GM06990 (cell line): ENCODE measurements at regions not wholly inside any gene's neighbourhood (a gene's known extent, or its start where the extent isn't known, plus 50 kb on each side); places are given as distances from the start of the nearest gene placed in this dataset.

ENCODE experiments used
- DNase-seq: peaks from one replicate; pipeline ENCODE4 v3.0.0-alpha.2; 2011; ENCODE audit not compliant: insufficient read length; ENCODE audit errors: extremely low read depth
- H3K27me3 ChIP-seq: replicated peaks from 2 replicates; pipeline ENCODE4 v1.6.0; 2011; ENCODE audit warnings: low read length; ENCODE audit not compliant: control insufficient read depth, insufficient read depth
- H3K36me3 ChIP-seq: 2 replicates; pipeline ENCODE4 v1.5.1; 2011; ENCODE audit warnings: low read length; ENCODE audit not compliant: control insufficient read depth, insufficient read depth
- H3K4me3 ChIP-seq: replicated peaks from 2 replicates; pipeline ENCODE4 v1.5.1; 2011; ENCODE audit warnings: low read depth, mild to moderate bottlenecking, control low read depth, low read length
- CTCF ChIP-seq: IDR thresholded peaks from 2 replicates; pipeline ENCODE4 v1.5.1; 2011; ENCODE audit warnings: low read length, control low read depth, mild to moderate bottlenecking, inconsistent platforms; ENCODE audit not compliant: insufficient read depth, poor library complexity, severe bottlenecking

GRCh38 chr4:24114444-24114843, 224.6 kb upstream of the PPARGC1A start:
- no peak for DNase-seq
- TF ChIP-seq CTCF, result no peak
- no peak overlapping the region for H3K4me3 ChIP-seq
- H3K27me3 ChIP-seq, result no peaks in the 10 kb centered on the region
- H3K36me3 ChIP-seq, result no peaks in the 10 kb centered on the region

GRCh38 chr4:24112466-24112865, 222.6 kb upstream of the PPARGC1A start:
- no peaks in the 10 kb centered on the region for H3K36me3 ChIP-seq
- no peak overlapping the region for H3K4me3 ChIP-seq
- H3K27me3 ChIP-seq, result no peaks in the 10 kb centered on the region

GRCh38 chr4:24108567-24108966, 218.7 kb upstream of the PPARGC1A start:
- TF ChIP-seq CTCF, result no peak
- Histone ChIP-seq H3K4me3 (no peak overlapping the region), H3K36me3 (no peaks in the 10 kb centered on the region), H3K27me3 (no peaks in the 10 kb centered on the region)
- DNase-seq, result no peak

More at GRCh38 chr4:24112466-24112865, 222.6 kb upstream of the PPARGC1A start:
- no peak for DNase-seq
- no peak for TF ChIP-seq CTCF

GRCh38 chr4:24105327-24106038, 215.6 kb upstream of the PPARGC1A start:
- Histone ChIP-seq H3K4me3 (no peak overlapping the region), H3K36me3 (no peaks in the 10 kb centered on the region)
- no peak for DNase-seq

GRCh38 chr4:24104158-24104565, 214.3 kb upstream of the PPARGC1A start:
- DNase-seq, result no peak
- H3K4me3 ChIP-seq, result no peak overlapping the region
- no peak for TF ChIP-seq CTCF
- no peaks in the 10 kb centered on the region for H3K36me3 ChIP-seq
- H3K27me3 ChIP-seq, result no peaks in the 10 kb centered on the region; the same call in 1 of the 2 replicates

More at GRCh38 chr4:24105327-24106038, 215.6 kb upstream of the PPARGC1A start:
- TF ChIP-seq CTCF, result no peak
- H3K27me3 ChIP-seq, result no peaks in the 10 kb centered on the region
